22Rv1 (cell line): ENCODE measurements at regions not wholly inside any gene's neighbourhood (a gene's known extent, or its start where the extent isn't known, plus 50 kb on each side); places are given as distances from the start of the nearest gene placed in this dataset.
"Not testable (repeated sequence)": the region's sequence is repeated elsewhere in the genome, so short reads cannot be mapped to it uniquely, and the experiment has no call there.

Source experiments
- ZFX ChIP-seq: fragments of 450-650 bp; IDR thresholded peaks from 2 replicates; pipeline ENCODE4 v1.6.1; 2017; ENCODE audit warnings: antibody characterized with exemption, borderline replicate concordance
- TF ChIP-seq, protein P1 (sequence below): fragments of 450-650 bp; IDR thresholded peaks from 2 replicates; pipeline ENCODE4 v1.5.1; 2017; ENCODE audit warnings: mild to moderate bottlenecking

- TF ChIP-seq, protein P1, sequence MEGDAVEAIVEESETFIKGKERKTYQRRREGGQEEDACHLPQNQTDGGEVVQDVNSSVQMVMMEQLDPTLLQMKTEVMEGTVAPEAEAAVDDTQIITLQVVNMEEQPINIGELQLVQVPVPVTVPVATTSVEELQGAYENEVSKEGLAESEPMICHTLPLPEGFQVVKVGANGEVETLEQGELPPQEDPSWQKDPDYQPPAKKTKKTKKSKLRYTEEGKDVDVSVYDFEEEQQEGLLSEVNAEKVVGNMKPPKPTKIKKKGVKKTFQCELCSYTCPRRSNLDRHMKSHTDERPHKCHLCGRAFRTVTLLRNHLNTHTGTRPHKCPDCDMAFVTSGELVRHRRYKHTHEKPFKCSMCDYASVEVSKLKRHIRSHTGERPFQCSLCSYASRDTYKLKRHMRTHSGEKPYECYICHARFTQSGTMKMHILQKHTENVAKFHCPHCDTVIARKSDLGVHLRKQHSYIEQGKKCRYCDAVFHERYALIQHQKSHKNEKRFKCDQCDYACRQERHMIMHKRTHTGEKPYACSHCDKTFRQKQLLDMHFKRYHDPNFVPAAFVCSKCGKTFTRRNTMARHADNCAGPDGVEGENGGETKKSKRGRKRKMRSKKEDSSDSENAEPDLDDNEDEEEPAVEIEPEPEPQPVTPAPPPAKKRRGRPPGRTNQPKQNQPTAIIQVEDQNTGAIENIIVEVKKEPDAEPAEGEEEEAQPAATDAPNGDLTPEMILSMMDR, result not testable (repeated sequence)
- not testable (repeated sequence) for TF ChIP-seq ZFX
These were observed 54.8 kb upstream of the LARP1 start for GRCh38 chr5:154700289-154700928.
